HCT116 (cell line): ENCODE measurements at regions not wholly inside any gene's neighbourhood (a gene's known extent, or its start where the extent isn't known, plus 50 kb on each side); places are given as distances from the start of the nearest gene placed in this dataset.

Source experiments
- ATF3 ChIP-seq: IDR thresholded peaks from 2 replicates; pipeline ENCODE4 v1.6.1; 2012
- CBX3 ChIP-seq: IDR thresholded peaks from 2 replicates; pipeline ENCODE4 v1.6.1; 2012; ENCODE audit warnings: low read depth
- CTCF ChIP-seq, 3 experiments: fragments of 200-600 bp in 1 of 3; sonication (generic) in 1 of 3; IDR thresholded peaks in 2 of 3; conservative IDR thresholded peaks in 1 of 3; 2 replicates each; pipeline ENCODE4 v1.5.1; 2012 to 2017; ENCODE audit warnings: low read depth in 2 of 3, low read length in 2 of 3, antibody characterized with exemption in 1 of 3, borderline replicate concordance in 1 of 3, control low read depth in 1 of 3, mild to moderate bottlenecking in 1 of 3, mixed read lengths in 1 of 3, mixed run types in 1 of 3, moderate library complexity in 1 of 3; ENCODE audit not compliant: insufficient read depth in 1 of 3
- EGR1 ChIP-seq: IDR thresholded peaks from 2 replicates; pipeline ENCODE4 v1.6.1; 2012; ENCODE audit warnings: low read depth
- EZH2 ChIP-seq: fragments of 200-600 bp; sonication (generic); IDR thresholded peaks from 2 replicates; pipeline ENCODE4 v1.6.1; 2017; ENCODE audit warnings: antibody characterized with exemption, mixed run types
- EZH2phosphoT487 ChIP-seq: fragments of 200-600 bp; IDR thresholded peaks from 2 replicates; pipeline ENCODE4 v1.6.1; 2018; ENCODE audit warnings: antibody characterized with exemption, borderline replicate concordance
- POLR2A ChIP-seq: IDR thresholded peaks from 2 replicates; pipeline ENCODE4 v1.7.0; 2011; ENCODE audit warnings: borderline replicate concordance; ENCODE audit not compliant: insufficient read depth, insufficient read length; ENCODE audit errors: extremely low read depth
- POLR2AphosphoS5 ChIP-seq: IDR thresholded peaks from 2 replicates; pipeline ENCODE4 v1.6.1; 2011; ENCODE audit warnings: mild to moderate bottlenecking, low read depth, low read length, moderate library complexity
- RAD21 ChIP-seq: IDR thresholded peaks from 2 replicates; pipeline ENCODE4 v1.6.1; 2012; ENCODE audit warnings: low read depth, mild to moderate bottlenecking
- REST ChIP-seq: IDR thresholded peaks from 2 replicates; pipeline ENCODE4 v1.6.1; 2012; ENCODE audit warnings: low read depth
- SP1 ChIP-seq: IDR thresholded peaks from 2 replicates; pipeline ENCODE4 v1.6.1; 2012; ENCODE audit warnings: low read depth
- SRF ChIP-seq: IDR thresholded peaks from 2 replicates; pipeline ENCODE4 v1.6.1; 2012; ENCODE audit warnings: low read depth
- ZFX ChIP-seq: fragments of 450-650 bp; IDR thresholded peaks from 2 replicates; pipeline ENCODE4 v1.6.1; 2017
- ZNF274 ChIP-seq: fragments of 200-500 bp; sonication (Bioruptor generic); IDR thresholded peaks from 2 replicates; pipeline ENCODE4 v1.6.1; 2014; ENCODE audit warnings: mild to moderate bottlenecking, low read depth, low read length, inconsistent platforms

GRCh38 chr11:126148317-126148716, 63.1 kb downstream of the RPUSD4 start:
- TF ChIP-seq CTCF (IDR thresholded peaks at IDR 0.05 in 2 of 3, conservative IDR thresholded peaks at IDR 0.05 in 1 of 3; ENCODE audit: borderline replicate concordance in 1 of 3, insufficient read depth in 1 of 3, low read depth in 2 of 3, low read length in 2 of 3) (no peak), CBX3 (no peak), EZH2phosphoT487 (no peak), RAD21 (no peak), SP1 (no peak), REST (no peak), EGR1 (no peak), POLR2A (no peak), EZH2 (no peak), SRF (no peak), ZNF274 (no peak), ATF3 (no peak), ZFX (no peak), POLR2AphosphoS5 (no peak)
